ENCODE measurements at regions not wholly inside any gene's neighbourhood (a gene's known extent, or its start where the extent isn't known, plus 50 kb on each side); places are given as distances from the start of the nearest gene placed in this dataset.

- TF ChIP-seq CTCF (IDR thresholded peaks at IDR 0.05) (no peak), POLR2A (IDR thresholded peaks at IDR 0.05) (no peak)
Observed at GRCh38 chr2:153557211-153557610, 78.6 kb upstream of the RPRM start.

Data from body of pancreas (tissue), 4 donors.